Uterus (tissue), 2 donors: ENCODE measurements at regions not wholly inside any gene's neighbourhood (a gene's known extent, or its start where the extent isn't known, plus 50 kb on each side); places are given as distances from the start of the nearest gene placed in this dataset.

Source experiments
- POLR2A ChIP-seq, 2 donors: fragments of 450-650 bp; IDR thresholded peaks; one replicate each; pipeline ENCODE4 v1.6.1; 2016; ENCODE audit warnings: antibody characterized with exemption in 2 of 2, mild to moderate bottlenecking in 1 of 2, moderate library complexity in 1 of 2
- TF ChIP-seq, protein P1 (sequence below), 4 experiments: fragments of 200-600 bp in 2 of 4; fragments of 450-650 bp in 2 of 4; sonication (generic) in 2 of 4; IDR thresholded peaks; one replicate each; pipeline ENCODE4 v1.5.1; 2016 to 2019; ENCODE audit warnings: antibody characterized with exemption in 4 of 4, mild to moderate bottlenecking in 2 of 4, moderate library complexity in 1 of 4

DNA sequence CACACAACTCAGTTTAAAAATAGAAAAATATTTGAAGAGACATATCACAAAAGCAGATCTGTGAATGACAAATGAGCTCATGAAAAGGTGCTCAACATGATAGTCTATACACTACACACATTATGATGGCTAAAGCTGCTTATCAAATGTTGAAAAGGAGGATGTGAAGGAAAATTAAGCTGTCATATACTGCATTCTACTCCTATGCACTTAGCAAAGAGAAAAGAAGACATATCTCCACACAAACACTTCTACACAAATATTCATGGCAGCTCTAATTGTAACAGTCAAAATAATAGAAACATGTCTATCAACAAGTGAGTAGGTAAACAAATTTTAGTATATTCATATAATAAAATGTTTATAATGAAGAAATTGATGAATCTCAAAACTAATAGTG is 540.5 kb downstream of the PLOD2 start:
- TF ChIP-seq, protein P1, sequence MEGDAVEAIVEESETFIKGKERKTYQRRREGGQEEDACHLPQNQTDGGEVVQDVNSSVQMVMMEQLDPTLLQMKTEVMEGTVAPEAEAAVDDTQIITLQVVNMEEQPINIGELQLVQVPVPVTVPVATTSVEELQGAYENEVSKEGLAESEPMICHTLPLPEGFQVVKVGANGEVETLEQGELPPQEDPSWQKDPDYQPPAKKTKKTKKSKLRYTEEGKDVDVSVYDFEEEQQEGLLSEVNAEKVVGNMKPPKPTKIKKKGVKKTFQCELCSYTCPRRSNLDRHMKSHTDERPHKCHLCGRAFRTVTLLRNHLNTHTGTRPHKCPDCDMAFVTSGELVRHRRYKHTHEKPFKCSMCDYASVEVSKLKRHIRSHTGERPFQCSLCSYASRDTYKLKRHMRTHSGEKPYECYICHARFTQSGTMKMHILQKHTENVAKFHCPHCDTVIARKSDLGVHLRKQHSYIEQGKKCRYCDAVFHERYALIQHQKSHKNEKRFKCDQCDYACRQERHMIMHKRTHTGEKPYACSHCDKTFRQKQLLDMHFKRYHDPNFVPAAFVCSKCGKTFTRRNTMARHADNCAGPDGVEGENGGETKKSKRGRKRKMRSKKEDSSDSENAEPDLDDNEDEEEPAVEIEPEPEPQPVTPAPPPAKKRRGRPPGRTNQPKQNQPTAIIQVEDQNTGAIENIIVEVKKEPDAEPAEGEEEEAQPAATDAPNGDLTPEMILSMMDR (IDR thresholded peaks at IDR 0.05) = no peak
- no peak for TF ChIP-seq POLR2A (IDR thresholded peaks at IDR 0.05)
